NCI-H748 treated with DMSO at 0.1 percent for 48 hours (cell line): ENCODE measurements at regions not wholly inside any gene's neighbourhood (a gene's known extent, or its start where the extent isn't known, plus 50 kb on each side); places are given as distances from the start of the nearest gene placed in this dataset.

Source experiments
- DNase-seq: peaks from one replicate; lab custom pipeline; 2025; lab: John Stamatoyannopoulos, UW

DNA sequence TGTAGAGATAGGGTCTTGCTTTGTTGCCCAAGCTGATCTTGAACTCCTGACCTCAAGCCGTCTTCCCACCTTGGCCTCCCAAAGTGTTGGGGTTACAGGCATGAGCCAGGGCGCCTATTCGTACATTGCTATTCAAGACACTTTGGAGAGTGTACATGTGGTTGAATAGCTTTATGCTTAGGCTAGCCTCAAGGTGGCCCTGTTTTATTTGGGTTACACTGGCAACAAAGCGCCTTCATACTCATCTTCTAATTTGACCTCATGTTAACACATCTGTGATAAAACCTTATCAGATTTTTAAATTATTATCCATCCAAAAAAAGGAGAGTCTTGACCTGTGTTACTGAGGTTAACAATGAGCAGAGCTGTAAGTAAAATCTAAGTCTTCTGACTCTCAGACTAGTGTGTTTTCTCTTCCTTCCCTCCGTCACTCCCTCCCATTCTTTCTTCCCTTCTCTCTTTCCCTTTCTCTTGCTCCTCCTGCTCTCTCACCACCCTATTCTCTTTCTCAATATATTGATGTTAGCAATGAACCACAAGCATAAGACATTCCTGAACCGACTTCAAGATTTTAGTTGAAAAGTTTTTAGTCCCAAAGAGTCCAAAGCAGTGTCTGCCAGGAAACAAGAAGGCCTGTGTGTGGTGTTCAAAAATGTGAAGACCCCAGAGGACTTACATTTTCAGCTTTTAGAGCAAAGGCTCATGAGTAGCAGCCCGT lies 603.7 kb upstream of the CFAP20DC start:
- DNase-seq: no peak

DNA sequence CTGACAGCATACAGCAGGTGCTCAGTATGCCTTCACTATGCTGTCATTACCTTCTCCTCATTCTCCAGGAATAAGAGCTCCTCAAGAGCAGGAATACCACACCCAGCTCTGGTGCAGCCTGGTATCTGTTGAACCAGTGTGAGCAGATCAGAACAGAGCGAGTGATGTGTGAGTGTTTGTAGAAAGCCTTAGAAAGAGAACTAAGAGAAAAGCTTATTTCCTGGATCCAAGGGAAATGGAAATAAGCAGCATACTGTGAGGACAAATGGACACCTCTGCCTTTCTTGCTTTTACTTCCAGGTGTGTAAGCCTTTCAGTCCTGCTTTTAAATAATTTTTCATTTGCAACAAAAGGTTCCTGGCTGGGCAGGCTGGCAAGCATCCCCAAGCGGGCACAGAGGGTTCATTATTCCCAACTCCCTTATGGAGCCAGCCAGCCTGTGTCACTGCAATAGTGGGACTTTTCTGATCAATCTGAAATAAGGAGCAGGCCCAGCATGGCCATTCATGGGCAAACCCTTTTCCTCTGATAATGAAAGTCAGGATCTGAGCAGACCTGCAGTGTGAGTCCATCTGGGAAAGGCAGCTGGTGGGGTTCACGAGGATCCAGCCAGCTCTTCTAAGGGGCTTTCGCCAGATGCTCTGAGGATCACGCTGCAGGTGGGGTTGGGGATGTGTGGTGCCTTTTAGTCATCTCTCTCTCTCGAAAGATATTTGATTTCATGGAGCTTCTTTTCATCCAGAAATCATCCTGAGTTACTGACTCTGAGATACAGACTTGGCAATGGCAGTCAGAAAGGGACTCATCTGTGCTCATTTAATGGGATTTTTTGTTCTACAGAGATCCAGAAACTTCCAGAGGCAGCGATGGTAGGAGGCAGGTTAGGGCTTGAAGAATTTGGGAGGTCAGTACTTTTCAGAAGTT lies 594.9 kb upstream of the CFAP20DC start:
- DNase-seq: no peak

DNA sequence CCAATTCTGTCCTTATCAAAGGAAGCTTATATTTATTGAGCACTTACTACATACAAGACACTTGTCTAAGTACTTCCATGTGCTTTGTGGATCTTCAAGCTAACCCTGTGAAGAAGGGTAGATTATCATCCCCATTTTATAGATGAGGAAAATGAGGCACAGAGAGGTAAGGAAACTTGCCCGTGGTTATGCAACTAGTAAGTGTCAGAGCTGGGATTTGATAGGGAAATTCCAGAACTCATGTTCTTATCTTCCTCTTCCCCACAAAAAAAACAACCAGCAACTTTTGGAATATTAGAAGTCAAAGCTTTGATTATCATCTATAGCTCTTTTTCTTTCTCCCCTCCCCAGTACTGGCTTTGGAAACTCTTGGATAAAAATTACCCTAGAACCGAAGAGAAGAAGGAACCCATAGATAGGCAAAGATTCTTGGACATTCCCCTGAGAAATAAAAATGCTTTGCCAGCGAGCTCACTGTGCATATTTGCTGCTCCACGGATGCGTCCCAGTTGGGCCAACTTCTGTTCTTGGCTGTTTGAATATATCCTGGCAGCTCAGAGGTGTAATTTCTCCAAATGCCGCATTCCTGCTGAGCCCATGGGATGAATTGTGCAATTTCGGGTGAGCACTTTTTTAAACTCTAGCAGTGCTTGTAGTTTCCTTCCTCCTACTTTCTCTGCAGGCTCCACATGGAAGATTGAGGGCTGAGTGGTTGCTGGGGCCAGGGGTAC lies 591.5 kb upstream of the CFAP20DC start:
- no peak for DNase-seq

GRCh38 chr3:59632760-59633573 lies 583.1 kb upstream of the CFAP20DC start:
- peak; percentile 49 for DNase-seq

DNA sequence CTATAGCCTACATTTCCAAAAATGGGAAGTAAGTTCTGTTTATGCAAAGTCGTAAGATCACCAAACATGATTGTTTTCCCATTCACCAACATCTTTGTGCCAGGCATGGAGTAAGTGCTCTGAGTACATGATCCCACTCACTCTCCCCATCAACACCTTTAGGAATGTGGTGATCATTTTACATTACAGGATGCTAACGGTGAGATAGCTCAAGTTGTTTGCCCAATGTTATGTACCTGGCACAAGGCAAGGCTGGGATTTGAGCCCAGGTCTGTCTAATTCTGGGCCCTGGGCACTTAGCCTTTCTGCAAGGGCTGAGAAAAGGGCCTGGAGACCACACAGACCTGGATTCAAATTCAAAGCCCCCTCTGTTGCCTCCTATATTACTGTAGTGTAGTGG lies 581.7 kb upstream of the CFAP20DC start:
- DNase-seq: no peak

DNA sequence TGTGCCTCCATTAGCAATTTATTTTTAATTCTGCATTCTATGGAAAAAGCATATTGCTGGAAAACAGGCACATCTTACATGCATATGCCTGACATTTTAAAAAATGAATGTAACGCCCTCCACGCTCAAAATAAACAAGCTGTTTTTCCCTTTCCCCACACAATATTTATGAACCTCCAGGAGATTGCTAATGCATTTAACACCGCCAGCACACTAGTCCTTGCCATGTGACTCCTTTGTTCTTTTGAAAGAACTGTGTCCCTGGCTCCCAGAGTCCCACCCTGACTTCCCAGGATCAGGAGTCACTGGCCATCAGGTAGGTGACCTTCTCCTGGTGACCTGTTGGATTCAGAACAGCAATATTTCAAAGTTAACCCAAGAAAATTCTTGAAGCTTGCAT lies 571.2 kb upstream of the CFAP20DC start:
- DNase-seq: no peak

DNA sequence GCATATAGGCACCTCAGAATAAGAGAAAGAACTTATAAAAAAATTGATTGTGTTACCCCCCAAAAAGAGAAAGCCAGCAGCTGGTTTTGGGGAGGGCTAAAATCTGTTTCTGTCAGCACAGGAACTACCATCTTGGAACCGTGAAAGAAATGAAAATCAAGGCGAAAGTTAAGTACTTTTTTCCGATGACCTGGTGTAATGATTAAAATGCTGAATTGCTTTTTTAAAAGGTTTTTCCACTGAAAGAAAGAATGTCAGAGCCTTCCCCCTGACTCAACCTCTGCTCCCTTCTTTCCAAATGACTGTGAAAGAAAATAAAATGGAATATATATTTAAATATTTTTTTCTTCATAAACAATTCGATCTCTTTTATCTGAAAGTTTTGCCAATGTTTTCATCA lies 570.5 kb upstream of the CFAP20DC start:
- DNase-seq: no peak

GRCh38 chr3:59612444-59612715 lies 562.6 kb upstream of the CFAP20DC start:
- DNase-seq: no peak

- no peak for DNase-seq
Observed at GRCh38 chr3:59611649-59612443, 562.0 kb upstream of the CFAP20DC start.

DNA sequence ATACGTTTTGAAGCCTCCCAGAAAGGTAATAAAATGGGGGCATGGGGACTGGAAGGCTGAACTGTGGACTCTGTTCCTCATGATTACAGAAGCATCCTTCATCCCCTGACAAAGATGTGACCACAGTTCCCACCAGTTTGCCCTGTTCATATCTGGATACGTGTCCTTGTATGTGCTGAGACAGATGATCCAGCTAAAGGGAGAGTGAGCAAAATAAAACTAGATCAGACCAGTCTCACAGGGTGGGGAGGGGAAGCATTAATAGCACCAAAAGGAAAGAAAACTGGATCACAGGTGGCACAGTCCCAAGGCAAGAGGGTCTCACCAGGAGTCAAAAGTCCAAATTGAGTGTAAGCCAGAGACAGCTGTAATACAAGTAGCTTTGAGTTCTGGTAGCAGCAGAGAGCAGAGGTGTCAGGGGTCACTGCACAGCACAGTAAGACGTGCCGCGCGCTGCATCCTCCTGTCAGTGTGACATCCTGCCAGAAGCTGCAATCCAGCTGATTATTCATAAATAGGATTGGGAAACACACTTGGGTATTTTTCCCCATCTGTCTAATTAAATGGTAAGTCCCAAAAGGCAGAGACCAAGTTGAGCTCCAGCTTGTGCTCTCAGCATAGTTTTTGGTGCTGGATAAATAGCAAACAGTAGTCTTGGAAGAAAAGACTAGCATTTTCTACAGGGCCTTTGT lies 560.0 kb upstream of the CFAP20DC start:
- DNase-seq: no peak

- DNase-seq: peak; percentile 79
Observed at GRCh38 chr3:59608356-59608755, 558.5 kb upstream of the CFAP20DC start.

- no peak for DNase-seq
Observed at GRCh38 chr3:59607656-59608055, 557.8 kb upstream of the CFAP20DC start.

DNA sequence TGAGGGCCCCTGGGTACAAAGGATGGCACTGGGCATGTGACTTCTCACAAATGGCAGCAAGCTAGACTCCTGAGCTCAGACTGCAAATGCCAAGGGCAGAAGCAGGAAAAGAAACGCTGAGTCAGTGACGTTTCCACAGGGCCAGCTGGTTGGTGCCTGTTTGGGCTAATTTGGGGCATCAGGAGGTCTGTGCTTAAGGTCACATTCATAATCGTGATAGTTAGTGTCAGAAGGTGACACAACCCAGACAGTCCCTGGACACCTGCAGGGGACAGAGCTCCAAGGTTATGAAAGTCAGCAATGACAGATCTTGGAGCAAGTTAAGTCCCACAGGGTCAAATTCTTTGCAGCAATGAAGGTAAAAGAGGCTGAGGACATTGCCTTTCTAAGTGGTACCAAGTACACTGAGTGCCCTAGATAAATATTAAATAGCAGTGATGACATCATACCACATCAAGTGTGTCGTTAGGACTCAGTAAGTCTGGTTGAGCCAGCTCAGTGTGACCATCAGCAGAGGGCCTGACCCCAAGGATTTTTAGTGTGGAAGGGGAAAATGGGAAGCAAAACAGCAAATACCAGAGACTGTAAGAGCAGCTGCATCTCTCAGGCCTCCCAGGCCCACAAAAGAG lies 556.9 kb upstream of the CFAP20DC start:
- no peak for DNase-seq

DNA sequence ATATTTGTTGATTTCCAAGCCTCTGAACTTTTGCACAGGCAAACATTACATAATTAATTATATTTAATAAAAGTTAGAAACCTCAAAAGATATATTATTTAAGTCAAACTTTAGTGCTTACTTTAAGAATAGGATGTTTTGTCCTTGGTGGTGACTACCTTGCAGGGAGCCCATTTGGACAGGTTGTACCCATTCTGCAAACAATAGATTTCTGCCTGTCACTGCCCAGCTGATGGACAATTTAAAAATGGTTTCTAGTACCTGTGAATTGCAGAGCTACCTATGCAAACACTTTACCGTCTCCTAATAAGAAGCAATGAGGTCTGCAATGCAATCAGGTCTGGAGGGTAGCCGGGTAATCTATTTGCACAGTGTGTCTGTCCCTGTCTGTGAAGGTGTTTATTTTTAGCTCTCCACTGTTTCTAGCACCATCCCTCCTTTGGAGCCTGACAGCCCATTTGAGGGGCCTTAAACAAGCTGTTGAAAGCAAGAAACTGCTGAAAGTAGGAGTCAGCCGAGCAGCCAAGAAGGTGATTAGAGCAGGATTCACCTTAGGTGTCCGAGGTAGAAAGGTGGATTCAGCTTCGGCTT lies 556.2 kb upstream of the CFAP20DC start:
- DNase-seq: peak; percentile 87

GRCh38 chr3:59605318-59605717 lies 555.5 kb upstream of the CFAP20DC start:
- DNase-seq: peak; percentile 77

DNA sequence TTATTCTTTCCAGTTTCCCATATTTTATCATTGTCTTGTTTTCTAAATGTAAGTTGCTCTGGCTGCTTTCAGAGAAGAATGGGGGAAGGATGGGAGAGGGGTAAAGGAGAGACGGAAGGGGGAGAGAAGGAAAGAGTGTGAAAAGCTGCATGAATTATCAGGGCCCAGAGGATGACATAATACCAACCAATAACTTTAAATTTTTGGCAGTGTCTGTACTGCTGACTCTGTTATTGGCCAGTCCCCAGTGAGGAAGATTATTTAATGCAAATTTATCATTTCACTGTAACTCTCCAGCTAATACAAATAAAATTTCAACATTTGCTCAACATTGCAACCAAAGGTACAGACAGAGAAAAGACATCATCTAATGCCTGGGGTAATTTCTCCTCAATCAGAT lies 551.7 kb upstream of the CFAP20DC start:
- no peak for DNase-seq

GRCh38 chr3:59600631-59601030 lies 550.8 kb upstream of the CFAP20DC start:
- DNase-seq: no peak

- no peak for DNase-seq
Observed at GRCh38 chr3:59596741-59597140, 546.9 kb upstream of the CFAP20DC start.

DNA sequence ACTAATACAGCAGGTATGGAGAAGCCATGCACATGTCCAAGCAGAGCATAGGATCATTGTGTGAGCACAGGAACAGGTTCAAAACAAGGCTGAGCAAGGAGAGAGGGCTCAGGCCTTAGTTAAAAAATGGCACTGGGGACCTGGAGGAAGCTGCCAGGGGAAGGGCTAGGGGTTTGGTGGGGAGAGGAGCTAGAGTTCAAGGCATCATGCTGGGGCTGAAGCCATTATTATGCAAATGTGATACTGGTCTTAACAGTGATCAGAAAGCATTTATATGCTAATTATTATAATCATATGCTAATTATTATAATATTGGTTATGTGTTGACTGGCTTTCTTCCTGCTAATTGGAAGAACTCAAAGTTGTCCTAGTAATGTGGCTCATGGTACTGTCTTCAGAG lies 546.0 kb upstream of the CFAP20DC start:
- DNase-seq: no peak

GRCh38 chr3:59593380-59593779 lies 543.6 kb upstream of the CFAP20DC start:
- no peak for DNase-seq
